T-helper 2 cell (primary cell): ENCODE measurements at regions not wholly inside any gene's neighbourhood (a gene's known extent, or its start where the extent isn't known, plus 50 kb on each side); places are given as distances from the start of the nearest gene placed in this dataset.

Experiments
- DNase-seq, 5 experiments: peaks; one replicate each; pipeline versions ENCODE4 v3.0.0 to v3.0.0-alpha.2; 2012 to 2022

DNA sequence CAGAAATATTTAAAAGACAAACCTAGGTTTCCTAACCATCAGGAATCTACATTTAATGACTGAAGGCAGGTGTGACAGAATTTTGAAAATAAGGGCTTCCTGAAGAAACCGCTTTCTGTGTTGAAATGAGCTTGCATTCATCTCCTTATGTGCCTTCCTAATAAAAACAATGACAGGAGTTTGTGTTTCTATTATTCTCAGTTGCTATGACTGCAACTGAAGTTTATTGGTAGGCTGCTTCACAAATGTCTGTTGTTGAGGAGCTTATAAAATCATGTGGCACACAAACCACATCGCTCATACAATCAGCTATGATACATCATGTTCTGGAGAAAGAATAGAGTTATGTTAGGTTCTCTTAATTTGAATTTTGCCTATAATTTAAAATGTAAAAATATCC, 362.7 kb upstream of the SLC8A1 start:
- no peak for DNase-seq

DNA sequence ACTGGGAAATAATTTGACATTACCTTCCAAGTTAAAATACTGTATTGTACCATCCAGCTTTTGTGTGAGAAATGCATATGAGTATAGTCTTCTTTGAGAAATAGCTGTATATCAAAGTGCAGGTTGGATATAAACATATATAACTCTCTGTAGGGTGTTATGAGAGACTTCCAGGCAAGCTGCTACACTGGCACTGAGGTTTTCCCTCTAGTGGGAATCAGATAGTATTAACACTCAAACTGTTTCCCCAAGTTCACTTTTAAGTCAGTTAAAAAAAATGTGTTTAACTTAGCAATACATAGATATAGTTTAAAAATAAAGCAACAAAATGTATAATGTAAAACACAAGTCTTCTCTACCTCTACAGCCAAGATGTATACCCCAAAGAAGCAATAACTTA, 368.4 kb upstream of the SLC8A1 start:
- no peak for DNase-seq

DNA sequence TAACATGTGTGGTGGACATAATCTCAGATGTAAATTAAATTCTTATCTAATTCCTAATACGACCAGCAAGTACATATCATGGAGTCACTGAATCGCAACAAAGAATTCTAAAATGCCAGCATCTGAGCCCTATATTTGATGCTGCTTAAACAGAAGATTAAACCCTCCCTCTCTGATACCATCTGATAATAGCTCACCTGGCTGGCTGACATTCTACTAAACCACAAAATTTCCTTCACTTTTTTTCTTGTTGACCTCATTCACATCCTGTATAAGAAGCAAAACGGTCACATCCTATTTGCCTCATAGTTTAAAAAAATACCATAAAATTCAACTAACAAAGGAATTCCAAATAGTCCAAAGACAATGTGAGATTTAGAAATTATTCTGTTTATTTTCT, 371.6 kb upstream of the SLC8A1 start:
- DNase-seq = no peak

DNA sequence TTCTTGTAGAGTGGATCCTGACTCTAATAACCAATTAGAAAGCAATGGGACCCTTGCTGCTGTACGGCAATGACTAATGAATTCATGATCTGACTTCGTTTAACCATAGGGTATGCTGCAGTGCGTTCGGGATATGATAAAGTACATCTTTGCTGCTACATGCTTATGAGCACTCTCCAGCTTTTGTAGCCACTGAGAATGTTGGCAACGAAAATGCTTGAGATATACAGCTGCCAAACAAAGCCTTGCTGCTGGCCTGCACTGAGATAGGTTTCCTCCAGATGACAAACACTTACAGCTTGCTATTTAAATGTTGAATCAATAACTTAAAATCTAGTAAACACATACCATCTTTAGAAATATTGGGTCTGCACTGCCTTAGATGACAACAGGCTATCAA, 372.4 kb upstream of the SLC8A1 start:
- no peak for DNase-seq

DNA sequence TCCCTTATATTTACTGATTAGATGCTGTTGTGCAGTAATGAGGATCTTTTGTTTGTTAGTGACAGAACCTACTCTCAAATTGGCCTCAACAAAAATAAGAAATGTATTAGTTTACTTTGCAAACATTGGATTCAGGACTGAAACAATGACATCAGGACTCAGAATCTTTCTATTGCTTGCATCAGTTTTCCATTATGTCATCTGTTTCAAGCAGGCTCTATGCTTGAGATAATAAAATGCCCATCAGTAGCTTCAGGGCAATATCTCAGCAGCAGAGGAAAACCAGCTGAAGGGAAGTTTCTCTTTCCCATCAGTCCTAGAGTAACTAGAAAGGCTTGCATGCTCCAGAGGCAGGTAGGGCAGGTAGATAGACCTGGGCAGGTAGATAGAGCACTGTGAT, 375.5 kb upstream of the SLC8A1 start:
- no peak for DNase-seq

DNA sequence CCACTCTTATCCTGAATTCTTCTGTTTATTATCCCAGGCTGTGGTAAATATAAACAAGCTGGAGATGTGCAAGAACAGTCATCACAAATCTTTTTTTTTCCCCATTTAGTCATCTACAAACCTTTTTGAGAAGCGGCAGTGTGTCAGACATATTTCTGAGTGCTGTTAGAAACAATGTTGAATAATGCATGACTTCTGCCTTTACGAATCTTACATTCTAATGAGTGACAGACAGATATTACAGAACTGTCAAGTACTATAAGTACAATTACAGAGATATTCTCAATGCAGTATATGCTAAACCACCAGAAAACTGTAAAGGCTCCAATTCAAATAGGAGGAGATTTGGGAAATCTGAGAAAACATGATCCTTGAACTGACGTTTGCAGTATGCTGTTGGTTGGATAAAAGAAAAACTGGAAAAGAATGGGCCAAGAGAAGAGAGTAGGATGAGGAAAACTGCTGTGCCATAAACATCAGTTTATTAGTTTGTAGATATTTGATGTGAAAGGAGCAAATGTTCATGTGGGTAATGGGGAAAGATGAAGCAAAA, 379.5 kb upstream of the SLC8A1 start:
- no peak for DNase-seq

DNA sequence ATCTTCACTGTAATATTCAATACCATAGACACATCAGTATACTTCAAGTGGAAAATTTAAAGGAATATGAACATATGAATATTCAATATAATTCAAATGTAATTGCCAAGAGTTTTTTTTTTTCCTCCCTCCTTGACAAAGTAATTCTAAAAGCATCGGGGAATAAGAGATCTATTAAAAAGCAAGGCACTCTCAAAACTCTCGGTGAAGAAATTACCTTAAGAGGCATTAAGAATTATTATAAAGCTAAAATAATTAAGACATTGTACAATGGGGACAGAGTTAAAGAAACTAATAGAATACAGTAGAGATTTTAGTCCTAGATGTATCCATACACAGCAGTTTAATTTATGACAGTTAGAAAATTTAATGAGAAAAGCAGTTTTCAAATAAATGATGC, 390.0 kb upstream of the SLC8A1 start:
- no peak for DNase-seq

DNA sequence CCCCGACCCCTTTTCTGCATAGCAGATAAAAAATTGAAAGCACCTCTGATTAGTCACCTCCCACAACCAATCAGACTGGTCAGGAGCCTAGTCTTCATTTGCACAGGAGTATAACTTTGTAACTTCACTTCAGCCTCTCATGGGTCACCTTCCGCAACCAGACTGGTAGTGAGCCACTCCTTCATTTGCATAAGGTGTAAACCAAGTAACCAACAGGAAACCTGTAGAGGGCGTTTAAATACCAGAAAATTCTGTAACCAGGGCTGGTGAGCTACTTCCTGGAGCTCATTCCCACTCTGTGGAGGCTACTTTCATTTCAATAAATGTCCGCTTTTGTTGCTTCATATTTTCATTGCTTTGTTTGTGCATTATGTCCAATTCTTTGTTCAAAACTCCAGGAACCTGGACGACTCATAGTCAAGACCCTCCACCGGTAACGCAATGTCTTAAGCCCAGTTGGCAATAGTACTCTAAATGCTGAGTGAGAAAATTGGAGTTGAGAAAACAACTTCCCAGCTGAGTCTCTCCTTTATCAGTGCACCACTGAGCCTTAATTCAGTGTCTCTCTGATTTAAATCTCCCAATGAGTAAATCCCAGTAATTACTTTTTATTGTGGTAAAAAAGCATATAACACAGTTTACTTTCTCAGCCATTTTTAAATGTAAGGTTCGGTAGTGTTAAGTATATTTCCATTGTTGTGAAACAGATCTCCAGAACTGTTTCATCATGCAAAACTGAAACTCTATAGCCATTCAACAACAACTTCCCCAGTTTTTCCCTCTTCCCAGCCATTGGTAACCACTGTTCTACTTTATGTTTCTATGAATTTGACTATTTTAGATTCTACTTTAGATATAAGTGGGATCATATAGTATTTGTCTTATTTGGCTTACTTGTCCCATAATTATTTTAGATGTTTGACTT, 392.7 kb upstream of the SLC8A1 start:
- DNase-seq = no peak

DNA sequence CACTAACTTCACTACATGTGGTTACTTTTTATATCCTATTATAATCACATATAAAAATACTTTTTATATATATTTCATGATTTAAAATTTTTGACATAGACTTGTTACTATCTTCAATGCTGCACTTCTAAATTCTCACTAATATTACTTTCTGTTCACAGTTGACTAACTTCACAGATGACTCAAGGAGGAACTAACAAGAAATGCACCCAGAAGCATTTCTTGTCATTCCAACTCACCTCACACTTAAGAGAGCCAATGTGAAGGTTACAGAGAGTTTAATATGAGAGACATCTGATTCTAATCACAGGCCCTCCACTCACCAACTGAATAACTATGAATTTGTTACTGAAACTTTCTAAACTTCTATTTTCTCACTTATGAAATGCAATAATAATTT, 399.8 kb upstream of the SLC8A1 start:
- DNase-seq = no peak

DNA sequence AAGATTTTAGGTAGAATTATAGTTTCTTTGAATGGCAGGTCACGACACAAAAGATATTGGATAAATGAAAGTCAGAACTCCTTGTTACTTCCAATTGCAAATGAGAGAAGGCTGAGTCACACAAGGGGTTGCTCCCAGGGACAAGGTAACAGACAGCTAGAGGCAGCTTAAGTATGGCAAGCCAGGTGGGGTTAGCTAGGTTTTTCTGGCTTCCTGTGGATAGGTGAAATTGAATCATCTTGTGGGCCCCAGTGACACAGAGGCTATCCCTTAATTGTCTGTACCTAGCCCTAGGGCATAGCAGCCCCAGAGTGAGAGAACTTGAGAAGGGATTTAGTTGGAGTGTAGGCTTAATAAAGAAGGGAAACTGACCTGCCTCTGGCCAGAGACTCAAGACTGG, 407.7 kb upstream of the SLC8A1 start:
- DNase-seq = no peak

DNA sequence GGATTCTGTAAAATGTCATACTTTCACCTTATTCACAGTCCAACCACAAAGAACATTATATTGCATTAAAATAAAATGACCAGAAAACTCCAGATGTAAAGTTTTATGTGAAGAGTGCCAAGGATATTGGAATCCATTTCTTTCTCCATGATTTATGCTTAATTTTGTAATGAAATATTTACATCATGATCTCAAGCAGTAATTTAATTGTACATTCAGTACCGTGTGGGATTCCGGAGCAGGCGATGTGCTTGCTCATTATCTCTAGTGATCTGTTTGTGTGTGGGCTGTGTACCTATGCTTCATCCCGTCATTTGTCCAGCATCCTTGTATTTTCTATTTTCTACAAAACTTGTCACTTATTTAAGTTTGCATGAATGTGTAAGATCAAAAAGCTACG, 415.9 kb upstream of the SLC8A1 start:
- no peak for DNase-seq

DNA sequence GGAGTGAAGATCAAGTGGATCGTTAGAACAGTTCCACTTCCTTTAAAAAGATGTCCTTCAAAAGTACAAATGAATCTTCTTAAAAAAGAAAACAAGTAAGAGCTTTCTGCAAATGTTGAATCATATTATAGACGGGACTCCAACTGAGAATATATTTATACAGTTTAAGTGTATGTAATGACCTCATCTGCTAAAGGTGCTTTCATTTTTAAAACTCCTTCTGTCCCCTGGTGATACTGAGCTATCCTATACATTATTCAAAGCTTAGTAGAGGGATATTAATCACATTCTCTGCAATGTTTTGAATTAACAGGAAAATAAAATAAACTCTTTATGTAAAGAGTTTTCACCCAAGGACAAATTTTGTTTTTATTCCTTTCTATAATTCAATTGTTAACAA, 420.7 kb upstream of the SLC8A1 start:
- no peak for DNase-seq

DNA sequence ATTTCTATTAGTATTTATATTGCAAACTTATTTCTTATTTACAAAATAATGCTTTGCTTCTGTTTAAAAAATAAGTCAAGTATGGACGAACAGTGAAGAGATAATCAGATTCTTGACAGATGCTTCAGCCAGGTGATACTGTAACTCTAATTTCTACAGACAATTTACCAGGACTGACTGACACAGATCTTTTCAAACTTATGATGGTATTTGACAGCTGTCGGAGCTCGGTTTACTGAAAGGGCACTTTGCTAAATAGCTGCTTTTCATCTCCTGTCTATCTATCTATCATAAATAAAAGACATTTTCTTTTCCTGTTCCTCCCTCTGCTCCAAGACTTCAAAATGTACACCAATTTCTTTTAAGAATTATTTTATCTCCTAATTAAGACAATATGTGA, 422.5 kb upstream of the SLC8A1 start:
- no peak for DNase-seq

DNA sequence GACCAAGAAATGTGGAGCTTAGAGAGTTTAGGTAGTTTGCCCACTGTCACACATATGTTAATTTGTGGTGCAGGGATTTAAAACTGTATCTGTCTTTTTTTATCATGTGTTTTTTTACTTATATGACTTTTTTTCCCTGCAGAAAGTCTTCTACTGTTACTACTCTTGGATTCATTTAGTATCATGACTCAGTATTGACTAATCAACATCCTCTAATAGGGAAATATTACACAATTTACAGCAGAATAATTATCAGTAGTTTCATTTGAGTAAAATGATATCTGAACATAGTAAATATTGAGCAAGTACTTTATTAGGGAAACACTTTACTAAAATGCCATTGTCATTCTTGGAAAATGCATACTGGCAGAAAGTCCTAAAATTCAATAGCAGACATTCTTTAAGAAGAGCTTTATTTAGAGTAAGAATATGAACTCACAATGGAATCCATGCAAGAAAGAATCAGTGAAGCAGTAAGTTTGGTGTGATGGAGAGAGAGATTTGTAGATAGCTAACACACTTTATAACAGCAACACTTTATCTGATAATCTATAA, 425.9 kb upstream of the SLC8A1 start:
- no peak for DNase-seq

DNA sequence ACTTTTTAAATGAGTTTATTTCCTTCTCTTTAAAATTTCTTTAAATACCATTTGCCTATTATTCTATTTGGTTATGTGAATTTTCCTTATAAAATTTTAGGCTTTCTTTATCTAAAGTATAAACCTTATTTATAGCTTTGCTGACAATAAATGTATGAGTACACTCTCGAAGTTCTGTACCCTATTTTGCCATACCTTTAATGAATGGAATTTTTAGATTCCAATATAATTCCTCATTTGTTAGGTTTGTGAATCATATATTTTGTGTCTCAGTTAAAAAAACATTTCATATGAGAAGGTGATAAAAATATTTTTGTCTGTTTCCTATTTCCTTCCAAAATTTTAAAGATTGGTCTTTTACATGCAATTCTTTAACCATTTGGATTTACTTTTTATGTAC, 427.4 kb upstream of the SLC8A1 start:
- DNase-seq = no peak

DNA sequence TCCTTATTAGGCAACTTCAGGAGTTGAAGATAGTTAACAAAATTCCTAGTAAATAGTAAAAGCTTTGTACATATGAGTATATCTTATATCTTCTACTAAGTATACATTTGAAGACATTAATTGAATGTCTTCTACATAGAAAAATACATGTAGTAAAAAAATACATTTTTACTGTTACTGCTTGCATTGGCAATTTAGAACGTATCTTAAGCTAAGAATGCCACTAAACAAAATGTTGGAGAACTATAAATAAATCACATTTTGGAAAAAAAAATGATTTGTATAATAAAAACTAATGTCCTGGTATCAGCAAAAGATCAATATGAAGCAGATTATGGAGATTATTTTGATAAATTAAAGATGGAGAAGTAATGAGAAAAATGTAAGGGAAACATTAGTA, 434.2 kb upstream of the SLC8A1 start:
- no peak for DNase-seq

DNA sequence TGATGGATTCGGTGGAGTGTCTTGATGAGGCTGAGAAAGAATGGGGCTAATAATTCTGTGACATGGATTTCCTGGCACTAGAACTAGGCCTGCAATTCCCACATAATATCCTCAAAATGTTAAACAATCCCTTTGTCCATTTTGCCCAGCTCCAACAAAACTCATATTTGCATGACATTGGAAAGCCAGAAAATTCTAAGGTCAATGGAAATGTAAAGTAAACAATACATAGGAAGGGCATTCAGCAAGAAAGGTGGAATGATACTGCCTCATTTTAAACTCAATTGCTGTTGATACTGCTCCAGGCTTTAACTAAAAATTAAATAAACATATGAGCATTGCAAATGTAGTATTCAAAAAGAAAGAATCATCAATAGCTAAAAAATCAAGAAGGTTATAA, 434.8 kb upstream of the SLC8A1 start:
- no peak for DNase-seq

DNA sequence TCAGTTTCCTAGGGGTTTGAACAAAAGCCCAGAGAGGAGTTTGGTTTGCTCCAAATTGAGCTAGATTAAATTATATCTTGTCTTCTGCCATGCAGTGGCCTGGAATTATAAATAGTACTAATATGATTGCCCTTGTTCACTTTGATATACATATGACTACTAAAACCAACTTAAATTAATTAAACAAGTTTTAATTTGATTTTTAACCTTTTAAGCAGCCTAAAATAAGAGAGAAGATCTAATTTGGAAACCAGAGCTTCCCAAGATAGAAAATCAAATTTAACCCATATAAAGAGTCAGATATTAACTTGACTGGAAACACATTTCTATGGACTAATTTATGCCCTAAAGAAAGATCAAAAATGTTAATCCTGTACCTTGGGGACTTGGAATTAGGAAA, 444.5 kb upstream of the SLC8A1 start:
- no peak for DNase-seq

DNA sequence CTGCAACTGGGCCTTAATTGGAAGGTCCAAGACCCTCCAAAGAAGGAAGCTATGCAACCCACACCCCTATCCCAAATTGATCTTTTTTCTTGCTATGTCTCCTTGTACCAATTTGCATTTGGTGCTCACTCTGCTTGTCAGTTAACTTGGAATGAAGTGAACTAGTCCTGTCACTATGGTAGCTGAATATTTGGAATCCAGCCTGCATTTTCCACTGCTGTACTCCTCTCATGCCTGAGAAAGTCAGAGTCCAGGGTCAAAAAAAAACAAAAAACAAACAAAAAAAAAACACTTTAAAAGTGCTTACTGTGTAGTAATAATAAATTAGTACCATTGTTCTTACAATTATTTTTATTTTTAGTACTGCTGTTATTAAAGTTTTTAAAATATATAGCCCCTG, 462.8 kb upstream of the SLC8A1 start:
- DNase-seq = no peak

DNA sequence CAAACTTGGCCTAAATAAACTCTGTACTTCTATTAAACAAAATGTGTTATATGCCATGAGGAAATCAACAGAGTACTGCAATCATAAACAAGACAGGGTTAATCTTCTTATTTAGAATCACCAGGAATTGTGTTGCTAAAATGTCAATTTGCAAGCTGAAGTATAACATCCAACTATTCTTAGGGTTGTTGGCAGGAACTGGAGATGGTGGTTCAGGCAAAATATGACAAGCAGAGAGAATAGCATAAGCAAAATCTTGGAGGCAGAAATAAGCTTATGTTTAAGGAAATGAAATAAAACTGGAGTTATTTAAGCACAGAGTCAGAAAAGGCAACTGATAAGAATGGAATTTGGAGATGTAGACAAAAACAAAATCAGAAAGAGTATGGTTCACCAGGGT, 463.8 kb upstream of the SLC8A1 start:
- DNase-seq = no peak

DNA sequence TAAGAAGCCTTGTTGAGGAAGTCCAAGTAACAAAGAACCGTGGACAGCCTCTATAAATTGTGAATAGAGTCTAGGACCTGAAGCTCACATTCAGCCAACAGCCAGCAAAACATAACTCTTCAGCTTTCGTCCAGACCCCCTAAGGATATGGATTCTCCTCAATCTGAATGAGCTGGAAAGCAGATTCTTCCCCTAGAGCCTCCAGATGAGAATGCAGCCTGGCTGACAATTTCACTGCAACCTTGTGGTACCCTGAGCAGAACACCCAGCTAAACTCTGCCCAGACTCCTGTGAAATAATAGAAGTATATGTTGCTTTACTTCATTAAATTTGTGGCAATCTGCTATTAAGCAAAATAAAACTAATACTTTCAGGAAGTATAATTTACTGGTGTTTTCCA, 483.5 kb upstream of the SLC8A1 start:
- no peak for DNase-seq

DNA sequence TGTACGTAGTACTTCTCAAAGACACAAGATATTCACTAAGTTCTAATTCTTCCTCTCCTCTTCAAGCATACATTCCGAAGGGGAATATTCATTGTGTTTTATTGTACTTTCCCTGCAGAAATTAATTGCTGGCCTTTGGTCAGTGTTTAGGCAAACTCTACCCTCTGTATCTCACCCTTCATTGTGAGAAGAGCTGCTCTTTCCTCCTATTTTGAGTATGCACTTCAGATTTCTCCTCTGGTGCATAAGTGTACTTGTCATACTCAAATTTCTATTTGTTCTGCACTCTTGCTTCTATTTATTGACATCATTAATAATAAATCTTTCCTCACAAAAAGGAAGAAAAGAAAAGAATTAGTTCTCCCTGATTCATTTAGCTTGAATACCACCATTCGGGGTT, 485.4 kb upstream of the SLC8A1 start:
- DNase-seq = no peak

DNA sequence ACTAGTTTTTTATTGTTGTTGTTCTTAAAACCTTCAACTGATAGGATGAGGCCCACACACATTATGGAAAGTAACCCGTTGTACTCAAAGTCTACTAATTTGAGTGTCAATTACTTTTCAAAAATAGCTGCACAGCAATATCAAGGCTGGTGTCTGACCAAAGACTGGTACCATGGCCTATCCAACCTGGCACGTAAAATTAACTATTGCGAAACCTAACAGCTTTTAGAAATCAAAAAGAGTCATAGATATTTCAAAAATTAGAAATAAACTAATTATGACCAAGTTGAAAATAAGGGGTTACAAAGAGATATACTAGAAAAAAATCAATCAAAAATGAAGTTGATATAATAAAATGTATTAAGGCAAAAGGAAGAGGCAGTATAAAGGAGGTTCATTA, 501.5 kb upstream of the SLC8A1 start:
- DNase-seq = no peak

DNA sequence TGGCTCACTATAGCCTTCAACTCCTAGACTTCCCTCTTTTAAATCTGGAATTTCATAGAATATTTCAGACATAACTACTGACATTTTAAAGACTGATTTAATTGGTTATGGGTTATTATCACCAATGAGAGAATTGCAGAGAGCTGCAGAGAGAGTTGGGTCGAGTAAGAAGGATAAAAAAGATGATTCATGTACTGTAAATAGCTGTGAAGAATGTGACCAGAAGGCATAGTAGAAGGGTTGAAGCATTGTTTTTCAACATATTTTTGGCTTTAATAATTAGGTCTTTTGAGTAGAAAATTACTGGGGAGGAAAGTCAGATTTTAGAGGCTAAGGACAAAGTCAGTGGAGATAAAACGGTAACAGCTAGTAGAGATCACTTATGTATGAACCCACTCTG, 503.2 kb upstream of the SLC8A1 start:
- no peak for DNase-seq

DNA sequence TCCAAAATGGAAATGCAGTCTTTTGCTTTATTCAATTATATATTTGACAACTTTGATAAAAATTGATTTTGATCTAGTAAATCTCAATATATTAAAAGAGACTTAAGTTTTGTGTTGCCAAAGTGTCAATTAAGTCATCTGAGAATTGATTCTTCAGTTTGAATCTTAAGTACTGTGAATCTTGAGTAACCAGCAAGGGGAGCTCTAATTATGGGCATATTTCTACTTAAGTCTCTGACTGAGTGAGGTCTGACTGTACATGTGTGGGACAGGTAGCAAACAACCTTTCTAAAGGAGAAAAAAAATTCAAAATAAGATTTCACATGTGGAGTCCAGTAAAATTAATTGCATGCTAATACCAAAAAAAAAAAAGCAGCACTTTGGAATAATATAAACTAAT, 503.7 kb upstream of the SLC8A1 start:
- no peak for DNase-seq
